GM18498 (cell line): ENCODE measurements at regions not wholly inside any gene's neighbourhood (a gene's known extent, or its start where the extent isn't known, plus 50 kb on each side); places are given as distances from the start of the nearest gene placed in this dataset.

Source experiments
- ATAC-seq: cut with Tn5 transposase; IDR thresholded peaks from one replicate; pipeline ENCODE4 v1.9.1; 2021; ENCODE audit warnings: mild to moderate bottlenecking, moderate library complexity; ENCODE audit not compliant: unreplicated experiment

- no peak for ATAC-seq
Observed at GRCh38 chr12:85733221-85733840, 102.9 kb downstream of the RASSF9 start.

- no peak for ATAC-seq
Observed at GRCh38 chr12:85733984-85734383, 102.2 kb downstream of the RASSF9 start.

DNA sequence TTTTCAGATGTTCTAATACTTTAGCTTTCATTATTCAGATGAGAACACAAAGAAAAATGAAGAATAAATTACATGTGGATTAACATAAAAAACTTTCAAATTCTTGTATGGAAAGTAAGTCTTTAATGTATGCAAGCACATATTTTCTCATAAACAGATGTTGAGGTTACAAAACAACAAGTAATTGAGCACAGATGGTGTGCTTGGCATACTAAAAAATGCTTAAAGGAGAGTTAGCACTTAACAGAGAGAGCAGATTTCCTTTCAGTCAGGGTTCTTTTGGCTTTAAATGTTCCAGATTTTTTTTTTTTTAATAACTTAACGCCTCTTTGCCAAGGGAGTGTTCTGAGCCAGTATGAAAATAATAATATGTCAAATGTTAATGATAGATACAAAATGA is 96.0 kb downstream of the RASSF9 start:
- ATAC-seq: no peak

- ATAC-seq: no peak
Observed at GRCh38 chr12:85741046-85741445, 95.2 kb downstream of the RASSF9 start.

GRCh38 chr12:85747941-85748495 is 88.2 kb downstream of the RASSF9 start:
- ATAC-seq: no peak
